WTC11 (cell line): ENCODE measurements at regions not wholly inside any gene's neighbourhood (a gene's known extent, or its start where the extent isn't known, plus 50 kb on each side); places are given as distances from the start of the nearest gene placed in this dataset.

Experiments used
- ATAC-seq: fragments of 200-7000 bp; cut with Tn5 transposase; 2 replicates; pipeline ENCODE4 v1.10.0; 2021; ENCODE audit warnings: mild to moderate bottlenecking, moderate library complexity
- CTCF ChIA-PET: fragments of 300-600 bp; sonication (Branson Sonifier 250); formaldehyde crosslinking; loops from one replicate; lab custom pipeline; 2021; ENCODE audit warnings: antibody characterized with exemption; lab: Charles Lee
- POLR2A ChIA-PET: fragments of 350-600 bp; sonication (Branson Sonifier 250); formaldehyde crosslinking; loops from one replicate; lab custom pipeline; 2021; ENCODE audit warnings: antibody characterized with exemption; lab: Charles Lee
- DNase-seq: peaks from one replicate; pipeline ENCODE4 v3.0.0; 2021; ENCODE audit warnings: low spot score
- H3K27ac Mint-ChIP-seq: 2 replicates; pipeline ENCODE4 v1.8.0; 2021; ENCODE audit warnings: mixed read lengths
- H3K27me3 Mint-ChIP-seq: 2 replicates; pipeline ENCODE4 v1.8.0; 2021; ENCODE audit warnings: low read depth, mild to moderate bottlenecking, moderate library complexity, mixed read lengths
- H3K36me3 Mint-ChIP-seq: 2 replicates; pipeline ENCODE4 v1.8.0; 2021; ENCODE audit warnings: mixed read lengths
- H3K4me1 Mint-ChIP-seq: 2 replicates; pipeline ENCODE4 v1.8.0; 2022; ENCODE audit warnings: mixed read lengths
- H3K4me3 Mint-ChIP-seq: 2 replicates; pipeline ENCODE4 v1.8.0; 2021; ENCODE audit warnings: mild to moderate bottlenecking, moderate library complexity, mixed read lengths
- H3K9me3 Mint-ChIP-seq: 2 replicates; pipeline ENCODE4 v1.8.0; 2021; ENCODE audit warnings: mixed read lengths
- AFF4 ChIP-seq: sonication (generic); formaldehyde crosslinking; IDR thresholded peaks from 2 replicates; pipeline ENCODE4 v1.8.1; 2023; ENCODE audit warnings: mild to moderate bottlenecking, missing genetic modification reagents, borderline replicate concordance
- ATF1 ChIP-seq: sonication (generic); formaldehyde crosslinking; IDR thresholded peaks from 2 replicates; pipeline ENCODE4 v1.8.1; 2023; ENCODE audit warnings: mild to moderate bottlenecking, moderate library complexity, missing genetic modification reagents
- CDX4 ChIP-seq: fragments of 250-450 bp; sonication (Bioruptor Pico); IDR thresholded peaks from 2 replicates; pipeline ENCODE4 v1.9.0; 2021; ENCODE audit warnings: moderate library complexity, mild to moderate bottlenecking, inconsistent platforms, borderline replicate concordance
- CREB1 ChIP-seq: sonication (generic); formaldehyde crosslinking; IDR thresholded peaks from 2 replicates; pipeline ENCODE4 v1.8.0; 2023; ENCODE audit warnings: mild to moderate bottlenecking, missing genetic modification reagents
- FOXP4 ChIP-seq: sonication (generic); formaldehyde crosslinking; IDR thresholded peaks from 2 replicates; pipeline ENCODE4 v1.8.0; 2022; ENCODE audit warnings: mild to moderate bottlenecking, missing genetic modification reagents
- MAX ChIP-seq: sonication (generic); formaldehyde crosslinking; IDR thresholded peaks from 2 replicates; pipeline ENCODE4 v1.8.0; 2022; ENCODE audit warnings: mild to moderate bottlenecking, missing genetic modification reagents
- MXD4 ChIP-seq: fragments of 250-450 bp; sonication (Bioruptor Pico); IDR thresholded peaks from 2 replicates; pipeline ENCODE4 v1.8.0; 2021; ENCODE audit warnings: mild to moderate bottlenecking, moderate library complexity, borderline replicate concordance
- NFYB ChIP-seq: sonication (generic); formaldehyde crosslinking; conservative IDR thresholded peaks from 2 replicates; pipeline ENCODE4 v1.8.0; 2022; ENCODE audit warnings: low read depth, missing genetic modification reagents
- SOX15 ChIP-seq: fragments of 250-450 bp; sonication (Bioruptor Pico); IDR thresholded peaks from 2 replicates; pipeline ENCODE4 v1.9.0; 2021; ENCODE audit warnings: mild to moderate bottlenecking
- ZNF121 ChIP-seq: sonication (generic); formaldehyde crosslinking; IDR thresholded peaks from 2 replicates; pipeline ENCODE4 v1.8.0; 2023; ENCODE audit warnings: missing genetic modification reagents
- ZNF138 ChIP-seq: sonication (generic); formaldehyde crosslinking; conservative IDR thresholded peaks from 2 replicates; pipeline ENCODE4 v1.8.1; 2022; ENCODE audit warnings: mild to moderate bottlenecking, moderate library complexity, missing genetic modification reagents
- ZNF281 ChIP-seq: sonication (generic); formaldehyde crosslinking; IDR thresholded peaks from 2 replicates; pipeline ENCODE4 v1.8.0; 2023; ENCODE audit warnings: mild to moderate bottlenecking, missing genetic modification reagents
- ZNF416 ChIP-seq: fragments of 250-450 bp; sonication (Bioruptor Pico); IDR thresholded peaks from 2 replicates; pipeline ENCODE4 v1.9.0; 2021; ENCODE audit warnings: mild to moderate bottlenecking, inconsistent platforms
- ZNF532 ChIP-seq: fragments of 250-450 bp; sonication (Bioruptor Pico); IDR thresholded peaks from 2 replicates; pipeline ENCODE4 v1.9.0; 2021; ENCODE audit warnings: mild to moderate bottlenecking, borderline replicate concordance
- ZSCAN18 ChIP-seq: fragments of 250-450 bp; sonication (Bioruptor Pico); IDR thresholded peaks from 2 replicates; pipeline ENCODE4 v2.1.2; 2022; ENCODE audit warnings: mild to moderate bottlenecking, moderate library complexity
- TF ChIP-seq, protein P1 (sequence below): sonication (generic); formaldehyde crosslinking; IDR thresholded peaks from 2 replicates; pipeline ENCODE4 v1.8.1; 2023; ENCODE audit warnings: mild to moderate bottlenecking, missing genetic modification reagents, moderate library complexity
- TF ChIP-seq, protein P2 (sequence below): sonication (generic); formaldehyde crosslinking; IDR thresholded peaks from 2 replicates; pipeline ENCODE4 v1.8.0; 2022; ENCODE audit warnings: mild to moderate bottlenecking, missing genetic modification reagents

- Mint-ChIP-seq H3K27ac (no peak overlapping the region), H3K4me3 (no peak overlapping the region), H3K4me1 (peaks cover 19% of the 10 kb centered on the region), H3K36me3 (no peaks in the 10 kb centered on the region; the same call in 1 of the 2 replicates), H3K9me3 (peaks cover 17% of the 10 kb centered on the region), H3K27me3 (no peaks in the 10 kb centered on the region; the same call in 1 of the 2 replicates)
- ChIA-PET POLR2A (no interaction called here), CTCF (no interaction called here)
- DNase-seq (no peak), ATAC-seq (no peak)
- TF ChIP-seq, protein P1, sequence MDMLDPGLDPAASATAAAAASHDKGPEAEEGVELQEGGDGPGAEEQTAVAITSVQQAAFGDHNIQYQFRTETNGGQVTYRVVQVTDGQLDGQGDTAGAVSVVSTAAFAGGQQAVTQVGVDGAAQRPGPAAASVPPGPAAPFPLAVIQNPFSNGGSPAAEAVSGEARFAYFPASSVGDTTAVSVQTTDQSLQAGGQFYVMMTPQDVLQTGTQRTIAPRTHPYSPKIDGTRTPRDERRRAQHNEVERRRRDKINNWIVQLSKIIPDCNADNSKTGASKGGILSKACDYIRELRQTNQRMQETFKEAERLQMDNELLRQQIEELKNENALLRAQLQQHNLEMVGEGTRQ (CRISPR knock-in tag), result no peak
- TF ChIP-seq ZNF532 (CRISPR knock-in tag) (no peak), CREB1 (no peak), ZNF416 (no peak), NFYB (no peak), ZNF138 (CRISPR knock-in tag) (no peak), FOXP4 (CRISPR knock-in tag) (no peak), MXD4 (CRISPR knock-in tag) (no peak), AFF4 (no peak), ATF1 (CRISPR knock-in tag) (no peak)
- TF ChIP-seq, protein P2, sequence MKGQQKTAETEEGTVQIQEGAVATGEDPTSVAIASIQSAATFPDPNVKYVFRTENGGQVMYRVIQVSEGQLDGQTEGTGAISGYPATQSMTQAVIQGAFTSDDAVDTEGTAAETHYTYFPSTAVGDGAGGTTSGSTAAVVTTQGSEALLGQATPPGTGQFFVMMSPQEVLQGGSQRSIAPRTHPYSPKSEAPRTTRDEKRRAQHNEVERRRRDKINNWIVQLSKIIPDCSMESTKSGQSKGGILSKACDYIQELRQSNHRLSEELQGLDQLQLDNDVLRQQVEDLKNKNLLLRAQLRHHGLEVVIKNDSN (CRISPR knock-in tag), result no peak
These were observed 400.4 kb upstream of the PLXNA2 start for GRCh38 chr1:208644401-208645160.

DNA sequence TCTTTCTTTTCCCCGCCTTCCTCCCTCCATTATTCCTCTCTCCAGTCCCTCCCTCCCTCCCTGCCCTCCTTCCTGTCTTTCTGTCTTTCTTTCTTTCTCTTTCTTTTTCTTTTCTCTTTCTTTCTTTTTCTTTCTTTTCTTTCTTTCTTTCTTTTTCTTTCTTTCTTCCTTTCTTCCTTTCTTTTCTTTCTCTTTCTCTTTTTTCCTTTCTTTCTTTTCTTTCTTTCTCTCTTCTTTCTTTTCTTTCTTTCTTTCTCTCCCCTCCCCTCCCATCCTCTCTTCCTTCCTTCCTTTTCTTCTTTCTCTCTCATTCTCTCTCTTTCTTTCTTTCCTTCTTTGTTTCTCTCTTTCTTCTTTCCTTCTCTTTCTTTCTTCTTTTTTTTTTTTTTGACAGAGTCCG lies 402.2 kb upstream of the PLXNA2 start:
- Mint-ChIP-seq H3K4me1 (peaks cover 12% of the 10 kb centered on the region), H3K4me3 (no peak overlapping the region), H3K9me3 (peaks cover 7% of the 10 kb centered on the region), H3K27me3 (no peaks in the 10 kb centered on the region; the same call in 1 of the 2 replicates), H3K36me3 (no peaks in the 10 kb centered on the region; the same call in 1 of the 2 replicates), H3K27ac (no peak overlapping the region)
- DNase-seq (no peak), ATAC-seq (no peak)
- POLR2A ChIA-PET, result no interaction called here
- CTCF ChIA-PET, result no interaction called here
- TF ChIP-seq ZNF281 (CRISPR knock-in tag) (no peak), ZNF121 (CRISPR knock-in tag) (no peak), SOX15 (CRISPR knock-in tag) (no peak), ZSCAN18 (CRISPR knock-in tag) (no peak), CDX4 (no peak), MAX (CRISPR knock-in tag) (no peak)
